ENCODE measurements at regions not wholly inside any gene's neighbourhood (a gene's known extent, or its start where the extent isn't known, plus 50 kb on each side); places are given as distances from the start of the nearest gene placed in this dataset.

DNA sequence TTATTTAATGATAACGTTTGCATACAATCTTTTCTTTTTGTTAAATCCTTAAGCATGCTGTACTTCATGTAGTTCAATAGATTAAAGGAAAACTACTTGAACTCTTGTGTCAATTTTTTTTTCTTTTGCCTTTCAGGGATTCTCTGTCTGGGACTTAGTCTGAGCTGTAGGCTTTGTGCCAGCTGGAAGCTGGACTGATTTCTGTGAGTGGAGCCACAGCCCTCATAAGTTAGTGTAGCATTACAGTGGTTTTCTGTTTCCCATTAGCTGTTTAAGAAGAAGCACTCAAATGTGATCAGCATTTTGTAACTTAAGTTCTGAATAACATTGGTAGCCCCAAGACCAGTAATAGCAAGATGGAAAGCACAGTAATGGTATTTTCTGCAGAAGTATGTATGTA is 330.6 kb upstream of the MEF2C start:
- 29% methylated on average over 1 of the region's 1 CpG for WGBS (ENCODE audit: insufficient coverage, low coverage, low lambda C conversion rate, missing lambda C conversion rate)
- H3K27ac ChIP-seq = no peak overlapping the region
- no peak for ATAC-seq
- peaks cover 0 to 5% (median 0%) of the 10 kb centered on the region in 4 donors for H3K9me3 ChIP-seq
- H3K4me1 ChIP-seq = no peaks in the 10 kb centered on the region
- no peak overlapping the region for H3K4me3 ChIP-seq
- TF ChIP-seq CTCF (IDR thresholded peaks at IDR 0.05) = no peak
- TF ChIP-seq POLR2A (IDR thresholded peaks at IDR 0.05) = no peak
- intact Hi-C loops (cut with DNase I) = no loop called here
- no peaks in the 10 kb centered on the region for H3K36me3 ChIP-seq
- no peak for DNase-seq
- no peaks in the 10 kb centered on the region for H3K27me3 ChIP-seq

- intact Hi-C loops (cut with DNase I) = no loop called here
- Histone ChIP-seq H3K27me3 (no peaks in the 10 kb centered on the region), H3K4me1 (no peaks in the 10 kb centered on the region), H3K36me3 (no peaks in the 10 kb centered on the region), H3K27ac (no peak overlapping the region), H3K4me3 (no peak overlapping the region), H3K9me3 (peaks cover 0 to 5% (median 0%) of the 10 kb centered on the region in 4 donors)
- 21% methylated on average over 2 of the region's 2 CpGs for WGBS (ENCODE audit: insufficient coverage, low coverage, low lambda C conversion rate, missing lambda C conversion rate)
- no peak for DNase-seq
- ATAC-seq = no peak
- TF ChIP-seq POLR2A (IDR thresholded peaks at IDR 0.05) (no peak), CTCF (IDR thresholded peaks at IDR 0.05) (no peak)
Observed at GRCh38 chr5:89211836-89212235, 328.9 kb upstream of the MEF2C start.

- WGBS (ENCODE audit: insufficient coverage, low coverage, low lambda C conversion rate, missing lambda C conversion rate) = 42% methylated on average over 2 of the region's 2 CpGs
- Histone ChIP-seq H3K27me3 (no peaks in the 10 kb centered on the region), H3K4me3 (no peak overlapping the region), H3K9me3 (peaks cover 0 to 5% (median 0%) of the 10 kb centered on the region in 4 donors), H3K27ac (no peak overlapping the region), H3K36me3 (no peaks in the 10 kb centered on the region), H3K4me1 (no peaks in the 10 kb centered on the region)
- intact Hi-C loops (cut with DNase I) = no loop called here
- no peak for ATAC-seq
- no peak for DNase-seq
- TF ChIP-seq CTCF (IDR thresholded peaks at IDR 0.05) = no peak
Observed at GRCh38 chr5:89208811-89209210, 325.8 kb upstream of the MEF2C start.

DNA sequence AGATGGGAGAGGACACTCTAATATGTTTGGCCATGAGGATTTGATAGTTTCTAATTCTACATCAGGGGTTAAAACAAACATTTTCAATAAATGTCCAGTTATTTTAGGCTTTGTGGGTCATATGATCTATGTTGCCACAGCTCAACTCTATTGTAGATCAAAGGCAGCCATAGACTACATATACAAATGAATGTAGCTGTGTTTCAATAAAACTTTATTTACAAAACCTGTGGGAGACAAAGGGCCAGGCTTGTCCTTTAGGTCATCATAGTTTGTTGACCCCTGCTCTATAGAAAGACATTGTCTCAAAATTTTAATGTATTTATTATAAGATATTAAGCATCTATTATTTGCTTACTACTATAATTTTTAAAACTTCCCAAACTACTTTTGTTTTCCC is 325.4 kb upstream of the MEF2C start:
- ATAC-seq = no peak
- intact Hi-C loops (cut with DNase I) = no loop called here
- TF ChIP-seq POLR2A (IDR thresholded peaks at IDR 0.05) (no peak), CTCF (IDR thresholded peaks at IDR 0.05) (no peak)

GRCh38 chr5:89204756-89205155 is 321.8 kb upstream of the MEF2C start:
- Histone ChIP-seq H3K27ac (no peak overlapping the region), H3K4me1 (no peaks in the 10 kb centered on the region), H3K27me3 (no peaks in the 10 kb centered on the region), H3K36me3 (no peaks in the 10 kb centered on the region), H3K4me3 (no peak overlapping the region), H3K9me3 (peaks cover 0 to 5% (median 2%) of the 10 kb centered on the region in 4 donors)
- ATAC-seq (no peak), DNase-seq (no peak)
- TF ChIP-seq POLR2A (IDR thresholded peaks at IDR 0.05) (no peak), CTCF (IDR thresholded peaks at IDR 0.05) (no peak)
- intact Hi-C loops (cut with DNase I) = no loop called here

More for the DNA sequence above, 325.4 kb upstream of the MEF2C start:
- H3K4me1 ChIP-seq = no peaks in the 10 kb centered on the region
- no peak overlapping the region for H3K4me3 ChIP-seq
- no peaks in the 10 kb centered on the region for H3K36me3 ChIP-seq
- no peak for DNase-seq
- H3K27ac ChIP-seq = no peak overlapping the region
- peaks cover 0 to 5% (median 0%) of the 10 kb centered on the region in 4 donors for H3K9me3 ChIP-seq
- H3K27me3 ChIP-seq = no peaks in the 10 kb centered on the region
